ENCODE measurements at regions not wholly inside any gene's neighbourhood (a gene's known extent, or its start where the extent isn't known, plus 50 kb on each side); places are given as distances from the start of the nearest gene placed in this dataset.

DNA sequence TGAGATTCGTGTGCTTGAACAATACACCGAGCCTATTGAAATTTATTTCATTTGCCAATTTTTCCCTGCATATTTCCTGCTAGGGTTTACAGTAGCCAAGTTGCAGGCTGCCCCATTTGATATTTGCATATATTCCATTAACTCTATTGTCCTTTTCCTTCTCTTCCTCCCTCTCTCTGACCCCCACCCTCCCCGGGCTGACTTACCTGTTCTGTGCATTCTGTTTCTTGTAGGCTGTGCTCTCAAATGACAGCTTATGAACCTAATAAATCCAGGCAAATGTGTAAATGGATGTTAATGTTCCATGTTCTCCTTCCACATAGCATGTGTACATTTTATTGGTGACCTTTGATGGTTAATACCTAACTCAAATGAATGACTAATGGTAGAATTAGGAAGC, 1169.2 kb upstream of the WWC1 start:
- TF ChIP-seq POLR2AphosphoS5 (IDR thresholded peaks at IDR 0.05; ENCODE audit: borderline replicate concordance, low read depth, low read length), result no peak
- no peak for TF ChIP-seq EZH2 (IDR thresholded peaks at IDR 0.05)
- TF ChIP-seq FOXP2 (optimal IDR thresholded peaks at IDR 0.05; ENCODE audit: control extremely low read depth, extremely low read length, insufficient read depth), result no peak
